Mucosa of rectum (tissue), 2 donors: ENCODE measurements at regions not wholly inside any gene's neighbourhood (a gene's known extent, or its start where the extent isn't known, plus 50 kb on each side); places are given as distances from the start of the nearest gene placed in this dataset.

Experiments
- H3K27ac ChIP-seq, 2 donors: one replicate each; pipeline ENCODE4 v1.7.0; 2013; ENCODE audit warnings: inconsistent platforms in 2 of 2, low read depth in 2 of 2, low read length in 2 of 2
- H3K27me3 ChIP-seq, 2 donors: one replicate each; pipeline ENCODE4 v1.7.0; 2013; ENCODE audit warnings: low read length in 2 of 2; ENCODE audit not compliant: control insufficient read depth in 2 of 2, insufficient read depth in 2 of 2
- H3K36me3 ChIP-seq, 2 donors: one replicate each; pipeline ENCODE4 v1.7.0; 2013; ENCODE audit warnings: low read length in 2 of 2; ENCODE audit not compliant: control insufficient read depth in 2 of 2, insufficient read depth in 2 of 2
- H3K4me1 ChIP-seq, 2 donors: one replicate each; pipeline ENCODE4 v1.7.0; 2013; ENCODE audit warnings: low read length in 2 of 2, mild to moderate bottlenecking in 1 of 2; ENCODE audit not compliant: control insufficient read depth in 2 of 2, insufficient read depth in 2 of 2
- H3K4me3 ChIP-seq, 2 donors: one replicate each; pipeline ENCODE4 v1.7.0; 2013; ENCODE audit warnings: low read length in 2 of 2
- H3K9ac ChIP-seq, 2 donors: one replicate each; pipeline ENCODE4 v1.7.0; 2013; ENCODE audit warnings: low read length in 2 of 2, low read depth in 1 of 2, mild to moderate bottlenecking in 1 of 2
- H3K9me3 ChIP-seq, 2 donors: one replicate each; pipeline ENCODE4 v1.7.0; 2013; ENCODE audit warnings: low read length in 2 of 2; ENCODE audit not compliant: control insufficient read depth in 2 of 2
- donor health status: healthy.
- donor health status: Normal muscosa, but diverticular disease.

DNA sequence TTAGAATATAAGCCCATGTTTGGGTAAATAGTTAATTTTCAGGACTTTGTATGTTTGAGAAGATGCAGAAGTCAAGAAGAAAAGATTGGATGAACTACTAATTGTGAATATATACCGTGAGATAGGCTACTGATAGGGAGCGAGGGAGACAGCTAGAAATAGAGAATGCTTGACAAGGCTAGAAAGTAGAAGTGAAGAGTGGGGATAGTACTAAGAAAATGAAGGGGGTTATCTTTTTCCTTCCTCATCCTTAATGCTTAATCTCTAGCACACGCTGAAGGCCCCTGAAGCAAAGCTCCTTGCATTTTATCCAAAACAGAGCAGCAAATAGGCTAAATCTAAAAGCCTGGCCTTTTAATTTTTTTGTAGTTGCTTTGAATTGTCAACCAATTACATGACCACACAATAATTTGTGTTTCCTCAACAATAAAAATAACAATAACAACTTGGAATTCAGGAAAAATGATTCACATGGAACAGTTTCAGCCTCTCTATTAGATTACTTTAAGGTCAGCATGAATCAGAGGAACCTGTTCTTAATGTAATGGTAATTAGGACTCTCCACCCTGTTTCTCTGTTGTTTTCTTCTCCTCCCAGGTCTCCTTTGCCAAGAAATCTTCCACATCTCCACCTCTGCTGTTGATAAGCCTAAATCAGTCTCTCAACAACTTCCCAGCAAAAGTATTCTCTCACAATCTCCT, 1071.3 kb upstream of the ZEB2 start:
- Histone ChIP-seq H3K27me3 (no peaks in the 10 kb centered on the region), H3K36me3 (no peaks in the 10 kb centered on the region), H3K4me1 (no peaks in the 10 kb centered on the region), H3K9me3 (no peaks in the 10 kb centered on the region), H3K9ac (no peak overlapping the region), H3K27ac (no peak overlapping the region), H3K4me3 (no peak overlapping the region)

DNA sequence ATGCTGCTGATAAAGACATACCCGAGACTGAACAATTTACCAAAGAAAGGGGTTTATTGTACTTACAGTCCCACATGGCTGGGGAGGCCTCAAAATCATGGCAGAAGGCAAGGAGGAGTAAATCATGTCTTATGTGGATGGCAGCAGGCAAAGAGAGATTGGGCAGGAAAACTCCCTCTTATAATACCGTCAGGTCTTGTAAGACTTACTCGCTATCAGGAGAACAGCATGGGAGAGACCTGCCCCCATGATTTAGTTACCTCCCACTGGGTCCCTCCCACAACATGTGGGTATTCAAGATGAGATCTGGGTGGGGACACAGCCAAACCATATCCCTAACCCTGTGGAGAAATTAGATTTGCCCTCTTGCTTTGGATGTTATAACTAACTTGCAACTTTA, 1068.0 kb upstream of the ZEB2 start:
- Histone ChIP-seq H3K27ac (no peak overlapping the region), H3K27me3 (no peaks in the 10 kb centered on the region), H3K36me3 (no peaks in the 10 kb centered on the region)

DNA sequence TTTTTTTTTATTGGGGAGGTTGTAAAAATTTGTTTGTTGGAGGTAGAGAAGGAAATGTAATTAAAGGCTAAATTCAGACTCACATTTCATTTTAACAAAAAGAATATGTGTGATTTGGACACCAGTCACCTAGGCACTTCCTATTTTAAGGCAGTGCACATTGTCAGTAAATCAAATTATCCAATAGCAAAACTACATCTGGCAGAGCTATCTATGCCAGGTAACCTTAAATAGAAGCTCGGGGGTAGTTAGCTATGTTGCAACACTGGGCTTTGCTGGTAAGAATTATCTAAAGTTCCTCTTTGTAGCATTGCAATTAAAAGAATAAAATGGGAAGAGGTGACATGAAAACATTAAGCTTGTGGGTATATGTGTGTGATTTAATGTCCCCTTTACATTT, 1064.4 kb upstream of the ZEB2 start:
- H3K36me3 ChIP-seq, result no peaks in the 10 kb centered on the region
- no peak overlapping the region for H3K4me3 ChIP-seq
- H3K27ac ChIP-seq, result no peak overlapping the region
- H3K9me3 ChIP-seq, result no peaks in the 10 kb centered on the region
- H3K9ac ChIP-seq, result no peak overlapping the region
- no peaks in the 10 kb centered on the region for H3K27me3 ChIP-seq
- H3K4me1 ChIP-seq, result no peaks in the 10 kb centered on the region

More for the DNA sequence above, 1068.0 kb upstream of the ZEB2 start:
- Histone ChIP-seq H3K4me1 (no peaks in the 10 kb centered on the region), H3K9me3 (no peaks in the 10 kb centered on the region), H3K9ac (no peak overlapping the region), H3K4me3 (no peak overlapping the region)

DNA sequence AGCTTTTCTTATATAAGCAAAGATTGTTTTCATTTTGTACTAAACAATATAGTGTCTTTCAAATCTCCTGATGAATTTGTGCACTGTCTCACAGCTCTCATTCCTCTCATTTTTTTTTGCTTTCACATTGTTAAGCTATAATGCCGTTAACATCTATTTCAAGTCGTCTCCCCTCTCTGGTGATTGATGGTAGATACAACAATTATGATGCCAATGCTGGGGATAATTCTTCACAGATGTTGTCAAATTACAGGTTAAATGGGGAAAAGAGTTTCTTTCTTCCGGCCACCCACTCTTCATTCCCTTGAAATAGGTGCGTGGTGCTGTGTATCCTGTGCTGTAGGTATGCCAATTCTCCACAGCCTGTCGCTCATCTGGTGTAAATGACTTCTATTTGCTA, 1053.7 kb upstream of the ZEB2 start:
- no peaks in the 10 kb centered on the region for H3K9me3 ChIP-seq
- no peak overlapping the region for H3K4me3 ChIP-seq

DNA sequence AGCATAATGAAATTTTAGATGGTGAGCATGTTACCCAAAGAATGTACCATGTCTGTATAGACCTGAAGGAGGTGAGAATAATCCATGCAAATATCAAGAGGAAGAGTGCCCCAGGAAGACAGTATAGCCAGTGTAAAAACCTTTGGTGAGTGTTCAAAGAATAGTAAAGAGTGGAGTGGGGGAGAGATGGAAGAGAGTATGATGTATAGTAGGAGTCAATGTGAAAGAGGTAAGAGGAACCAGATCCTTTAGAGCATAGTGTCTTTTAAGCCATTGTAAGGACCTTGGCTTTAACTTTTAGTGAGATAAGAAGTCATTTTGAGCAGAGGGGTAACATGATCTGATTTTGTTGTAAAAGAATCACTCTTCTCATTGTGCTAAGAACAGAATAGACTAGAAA, 1052.3 kb upstream of the ZEB2 start:
- Histone ChIP-seq H3K9me3 (no peaks in the 10 kb centered on the region), H3K36me3 (no peaks in the 10 kb centered on the region), H3K4me1 (no peaks in the 10 kb centered on the region), H3K27ac (no peak overlapping the region), H3K9ac (no peak overlapping the region), H3K27me3 (no peaks in the 10 kb centered on the region), H3K4me3 (no peak overlapping the region)

More for the DNA sequence above, 1053.7 kb upstream of the ZEB2 start:
- H3K9ac ChIP-seq, result no peak overlapping the region
- no peaks in the 10 kb centered on the region for H3K27me3 ChIP-seq
- H3K4me1 ChIP-seq, result no peaks in the 10 kb centered on the region
- no peak overlapping the region for H3K27ac ChIP-seq
- no peaks in the 10 kb centered on the region for H3K36me3 ChIP-seq

DNA sequence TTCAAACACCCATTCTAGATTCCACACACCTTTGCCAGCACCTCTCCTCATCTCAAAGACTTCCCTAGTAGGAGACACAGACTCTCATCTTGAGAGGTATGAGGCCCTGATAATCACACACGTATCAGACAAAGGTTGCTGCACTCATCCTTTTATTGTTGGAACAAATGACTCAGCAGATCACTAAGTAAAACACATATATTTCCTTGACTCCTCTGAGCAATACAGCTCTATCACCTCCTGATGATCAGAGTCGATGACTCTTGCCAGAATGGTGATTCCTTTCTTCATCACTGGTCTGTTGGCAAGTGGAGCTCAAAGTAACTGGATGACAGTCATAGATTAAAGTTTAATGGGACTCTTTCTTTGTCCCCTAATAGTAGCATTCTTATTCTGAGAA, 1049.2 kb upstream of the ZEB2 start:
- no peak overlapping the region for H3K4me3 ChIP-seq
- H3K4me1 ChIP-seq, result no peaks in the 10 kb centered on the region
- H3K9me3 ChIP-seq, result no peaks in the 10 kb centered on the region
- no peaks in the 10 kb centered on the region for H3K36me3 ChIP-seq
- H3K27me3 ChIP-seq, result no peaks in the 10 kb centered on the region
- H3K9ac ChIP-seq, result no peak overlapping the region
- H3K27ac ChIP-seq, result no peak overlapping the region

DNA sequence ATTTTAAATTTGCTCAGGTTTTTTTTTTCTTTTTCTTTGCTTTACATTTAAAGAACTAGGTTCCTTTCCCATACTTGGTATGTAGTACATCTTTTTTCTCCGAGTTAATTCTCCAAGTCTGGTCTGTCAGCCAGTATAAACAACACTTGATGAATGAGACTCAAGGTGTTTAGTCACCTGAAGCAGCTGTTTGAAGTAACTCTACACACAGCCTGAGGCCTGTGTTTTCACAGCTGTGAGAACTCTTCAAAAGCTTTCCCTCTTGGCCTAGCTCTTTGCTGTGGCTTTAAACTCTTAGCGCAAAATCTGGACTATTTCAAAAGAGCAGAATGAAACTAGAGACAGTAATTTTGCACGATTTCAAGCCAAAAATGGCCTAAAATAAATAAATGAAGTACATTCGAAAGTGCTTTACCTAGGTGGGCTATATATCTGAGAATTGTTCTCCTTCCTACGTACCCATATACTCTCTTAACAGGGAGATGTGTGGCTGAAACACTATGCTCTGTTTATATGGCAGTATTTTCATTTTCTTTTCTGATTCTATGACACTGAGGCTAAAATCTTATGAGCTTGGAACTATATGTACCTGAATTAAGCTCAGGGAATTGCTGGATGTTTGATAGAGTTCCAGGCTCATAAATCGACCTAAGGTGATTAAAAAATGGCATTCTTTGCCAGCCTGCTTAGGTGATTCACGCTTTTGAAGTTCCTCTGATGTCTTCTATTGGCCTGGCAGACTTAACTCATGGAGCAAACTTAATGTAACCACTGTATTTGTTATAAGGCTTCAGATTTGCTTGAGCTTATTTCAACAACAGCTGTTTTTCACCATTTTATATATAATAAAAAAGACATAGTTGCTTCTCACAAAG, 1044.1 kb upstream of the ZEB2 start:
- H3K27ac ChIP-seq, result no peak overlapping the region

DNA sequence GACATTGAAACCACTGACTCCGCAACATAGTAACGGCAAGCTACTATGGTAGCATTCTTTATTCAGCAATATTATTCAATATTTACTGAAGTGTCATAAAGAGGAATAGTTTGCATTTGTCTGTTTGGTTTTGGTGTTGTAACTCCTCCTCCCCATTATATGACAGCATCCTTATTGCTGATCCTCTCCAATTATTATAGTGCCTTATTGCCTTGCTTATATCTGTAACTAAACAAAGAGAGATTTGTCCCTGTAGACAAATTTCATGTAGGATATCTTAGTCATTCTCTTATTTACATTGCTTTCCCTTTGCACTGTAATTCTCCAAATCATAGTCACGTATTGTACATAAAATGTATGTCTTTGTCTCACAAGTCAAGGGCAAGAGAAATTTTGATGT, 1041.2 kb upstream of the ZEB2 start:
- no peaks in the 10 kb centered on the region for H3K9me3 ChIP-seq
- no peak overlapping the region for H3K9ac ChIP-seq
- no peak overlapping the region for H3K4me3 ChIP-seq
- no peaks in the 10 kb centered on the region for H3K4me1 ChIP-seq
- no peak overlapping the region for H3K27ac ChIP-seq
- H3K36me3 ChIP-seq, result no peaks in the 10 kb centered on the region
- no peaks in the 10 kb centered on the region for H3K27me3 ChIP-seq

More for the DNA sequence above, 1044.1 kb upstream of the ZEB2 start:
- H3K9me3 ChIP-seq, result no peaks in the 10 kb centered on the region
- H3K4me3 ChIP-seq, result no peak overlapping the region
- H3K36me3 ChIP-seq, result no peaks in the 10 kb centered on the region
- H3K9ac ChIP-seq, result no peak overlapping the region
- H3K27me3 ChIP-seq, result no peaks in the 10 kb centered on the region
- no peaks in the 10 kb centered on the region for H3K4me1 ChIP-seq

DNA sequence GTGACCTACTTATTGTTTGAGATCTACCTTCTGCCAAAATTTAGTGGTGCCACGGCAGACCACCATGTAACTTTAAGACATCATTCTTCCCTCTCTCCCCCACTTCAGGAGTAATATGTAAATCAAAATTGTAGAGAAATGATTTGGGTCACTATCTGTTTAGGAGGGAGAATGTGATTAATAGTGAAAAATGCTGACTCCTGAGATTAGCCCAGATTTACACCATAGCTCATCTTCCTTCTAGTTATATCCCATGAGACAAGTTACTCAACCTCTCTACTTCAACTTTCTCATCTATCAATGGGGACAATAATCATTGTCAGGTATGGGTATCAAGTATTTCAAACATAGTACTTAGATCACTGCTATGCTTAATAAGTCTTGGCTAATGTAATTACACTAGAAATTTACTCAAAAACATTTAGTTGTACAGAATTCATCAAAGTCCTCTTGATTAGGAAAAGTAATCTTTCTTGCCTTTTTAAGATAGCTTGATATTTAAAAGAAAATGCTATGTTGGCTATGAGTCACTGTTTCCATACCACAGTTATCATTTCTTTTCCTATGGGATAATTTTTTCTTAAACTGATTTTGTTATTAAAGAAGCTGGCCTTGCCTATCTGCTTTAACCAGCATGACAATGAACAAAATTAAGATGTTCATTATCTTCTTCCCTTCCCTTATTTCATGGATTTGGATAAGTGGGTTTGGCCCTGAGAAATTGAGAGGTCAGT, 1038.9 kb upstream of the ZEB2 start:
- Histone ChIP-seq H3K27ac (no peak overlapping the region), H3K27me3 (no peaks in the 10 kb centered on the region), H3K4me1 (no peaks in the 10 kb centered on the region), H3K4me3 (no peak overlapping the region), H3K9ac (no peak overlapping the region), H3K9me3 (no peaks in the 10 kb centered on the region), H3K36me3 (no peaks in the 10 kb centered on the region)

DNA sequence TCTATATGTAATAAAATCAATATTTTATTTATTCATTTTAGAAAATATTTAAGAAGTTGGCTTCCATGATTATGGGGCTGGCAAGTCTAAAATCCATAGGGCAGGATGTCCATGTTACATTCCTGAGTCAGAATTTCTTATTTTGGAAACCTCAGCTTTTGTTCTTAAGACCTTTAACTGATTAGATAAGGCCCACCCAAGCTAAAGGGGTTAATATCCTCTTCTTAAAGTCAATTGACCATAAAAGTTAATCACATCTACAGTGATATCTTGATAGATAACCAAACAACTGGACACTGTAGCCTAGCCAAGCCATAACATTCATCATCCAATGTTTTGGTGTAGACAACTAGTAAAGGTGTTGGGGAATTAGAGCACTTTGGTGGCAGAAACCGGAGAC, 1035.4 kb upstream of the ZEB2 start:
- Histone ChIP-seq H3K4me1 (no peaks in the 10 kb centered on the region), H3K9ac (no peak overlapping the region), H3K36me3 (no peaks in the 10 kb centered on the region), H3K27ac (no peak overlapping the region), H3K4me3 (no peak overlapping the region), H3K9me3 (no peaks in the 10 kb centered on the region), H3K27me3 (no peaks in the 10 kb centered on the region)
